ENCODE measurements at regions not wholly inside any gene's neighbourhood (a gene's known extent, or its start where the extent isn't known, plus 50 kb on each side); places are given as distances from the start of the nearest gene placed in this dataset.

- H3K4me3 ChIP-seq = no peak overlapping the region
- no peaks in the 10 kb centered on the region for H3K9me3 ChIP-seq
- TF ChIP-seq CTCF (IDR thresholded peaks at IDR 0.05) = no peak
- TF ChIP-seq POLR2A (IDR thresholded peaks at IDR 0.05) = no peak
- H3K27me3 ChIP-seq = no peaks in the 10 kb centered on the region
- DNase-seq = peak in 1 of 3 donors; percentile 12
- H3K27ac ChIP-seq = no peak overlapping the region
- 75% methylated on average over 1 of the region's 5 CpGs for WGBS (ENCODE audit: insufficient coverage, low coverage, low lambda C conversion rate, missing lambda C conversion rate)
- H3K4me1 ChIP-seq = no peaks in the 10 kb centered on the region
- intact Hi-C loops (cut with DNase I) = no loop called here
- ATAC-seq = no peak
- H3K36me3 ChIP-seq = no peaks in the 10 kb centered on the region
Observed at GRCh38 chr22:23503142-23503541, 76.9 kb downstream of the IGLL1 start.

GRCh38 chr22:23501708-23502107 is 78.4 kb downstream of the IGLL1 start:
- Histone ChIP-seq H3K9me3 (no peaks in the 10 kb centered on the region), H3K27ac (no peak overlapping the region), H3K4me1 (no peaks in the 10 kb centered on the region), H3K27me3 (no peaks in the 10 kb centered on the region), H3K4me3 (no peak overlapping the region), H3K36me3 (no peaks in the 10 kb centered on the region)
- TF ChIP-seq CTCF (IDR thresholded peaks at IDR 0.05) = no peak
- TF ChIP-seq POLR2A (IDR thresholded peaks at IDR 0.05) = no peak
- 100% methylated on average over 6 of the region's 12 CpGs for WGBS (ENCODE audit: insufficient coverage, low coverage, low lambda C conversion rate, missing lambda C conversion rate)
- intact Hi-C loops (cut with DNase I) = no loop called here
- DNase-seq (peak in 2 of 3 donors; percentile 31 to 35), ATAC-seq (no peak)

GRCh38 chr22:23501261-23501619 is 78.8 kb downstream of the IGLL1 start:
- intact Hi-C loops (cut with DNase I) = no loop called here
- no peaks in the 10 kb centered on the region for H3K9me3 ChIP-seq
- H3K27ac ChIP-seq = no peak overlapping the region
- no peak overlapping the region for H3K4me3 ChIP-seq
- peak in 1 of 3 donors; percentile 23 for DNase-seq
- H3K4me1 ChIP-seq = no peaks in the 10 kb centered on the region
- no peak for ATAC-seq
- no peaks in the 10 kb centered on the region for H3K36me3 ChIP-seq
- TF ChIP-seq POLR2A (IDR thresholded peaks at IDR 0.05) = no peak
- no peak for TF ChIP-seq CTCF (IDR thresholded peaks at IDR 0.05)
- H3K27me3 ChIP-seq = no peaks in the 10 kb centered on the region
- 85% methylated on average over 5 of the region's 5 CpGs for WGBS (ENCODE audit: insufficient coverage, low coverage, low lambda C conversion rate, missing lambda C conversion rate)

- Histone ChIP-seq H3K4me1 (no peaks in the 10 kb centered on the region), H3K36me3 (no peaks in the 10 kb centered on the region), H3K27ac (no peak overlapping the region), H3K27me3 (no peaks in the 10 kb centered on the region), H3K9me3 (no peaks in the 10 kb centered on the region), H3K4me3 (no peak overlapping the region)
- DNase-seq (peak in 1 of 3 donors; percentile 22), ATAC-seq (no peak)
- WGBS (ENCODE audit: insufficient coverage, low coverage, low lambda C conversion rate, missing lambda C conversion rate) = 74% methylated on average over 6 of the region's 13 CpGs
- intact Hi-C loops (cut with DNase I) = no loop called here
- TF ChIP-seq POLR2A (IDR thresholded peaks at IDR 0.05) (no peak), CTCF (IDR thresholded peaks at IDR 0.05) (no peak)
Observed at GRCh38 chr22:23500508-23501260, 79.4 kb downstream of the IGLL1 start.

Data from right lobe of liver (tissue), 6 donors.